ENCODE measurements at regions not wholly inside any gene's neighbourhood (a gene's known extent, or its start where the extent isn't known, plus 50 kb on each side); places are given as distances from the start of the nearest gene placed in this dataset.

DNA sequence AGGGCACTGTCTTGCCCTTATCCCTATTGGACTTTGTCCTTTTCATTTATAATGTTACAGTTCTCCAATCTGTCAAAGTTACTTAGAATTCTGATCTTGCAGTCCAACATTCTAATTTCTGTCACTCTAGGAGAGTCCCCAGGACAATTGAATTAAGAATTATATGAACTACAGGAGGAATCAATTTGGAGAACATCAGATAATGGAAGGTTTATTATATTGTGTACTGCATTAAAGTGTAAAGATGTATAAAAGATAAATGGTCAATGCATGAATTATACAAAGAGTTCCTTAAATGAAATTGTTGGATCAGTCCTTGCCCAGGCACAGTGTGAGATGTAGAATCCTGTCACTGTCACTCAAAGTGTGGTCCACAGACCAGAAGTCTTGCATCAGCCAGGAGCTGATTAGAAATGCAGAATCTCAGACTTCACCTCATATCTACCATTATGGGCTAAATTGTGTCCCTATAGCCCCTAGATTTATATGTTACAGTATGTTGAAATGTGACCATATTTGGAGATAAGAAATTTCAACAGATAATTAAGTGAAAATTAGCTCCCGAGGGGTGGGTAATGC is 145.5 kb downstream of the BTBD3 start:
- TF ChIP-seq EZH2phosphoT487 (IDR thresholded peaks at IDR 0.05; ENCODE audit: borderline replicate concordance, low read length) = no peak
- Histone ChIP-seq H3K4me1 (ENCODE audit: control insufficient read depth, low read length) (no peaks in the 10 kb centered on the region), H3K4me2 (ENCODE audit: low read length) (no peak overlapping the region), H3K79me2 (ENCODE audit: control insufficient read depth, low read length) (no peaks in the 10 kb centered on the region), H3K27me3 (ENCODE audit: control insufficient read depth, low read length) (no peaks in the 10 kb centered on the region), H3K9me2 (replicated peaks; ENCODE audit: control insufficient read depth, low read length) (no peaks in the 10 kb centered on the region), H3K9me3 (ENCODE audit: control insufficient read depth, insufficient read depth, low read length) (peaks cover 11% of the 10 kb centered on the region; the same call in 1 of the 2 replicates), H4K20me1 (ENCODE audit: control insufficient read depth, insufficient read depth, low read depth, low read length) (no peaks in the 10 kb centered on the region), H3K27ac (ENCODE audit: low read depth, low read length) (no peak overlapping the region), H3K36me3 (ENCODE audit: control insufficient read depth, low read length) (no peaks in the 10 kb centered on the region), H3F3A (ENCODE audit: control insufficient read depth, insufficient read depth) (no peaks in the 10 kb centered on the region), H3K4me3 (ENCODE audit: low read length) (no peak overlapping the region)

GRCh38 chr20:12064540-12064939 is 146.8 kb downstream of the BTBD3 start:
- no peak overlapping the region for H3K27ac ChIP-seq (ENCODE audit: low read depth, low read length)
- H3K4me3 ChIP-seq (ENCODE audit: low read length) = no peak overlapping the region
- H3K27me3 ChIP-seq (ENCODE audit: control insufficient read depth, low read length) = no peaks in the 10 kb centered on the region
- H3K9me3 ChIP-seq (ENCODE audit: control insufficient read depth, insufficient read depth, low read length) = peaks cover 11% of the 10 kb centered on the region; the same call in 1 of the 2 replicates
- no peak overlapping the region for H3K4me2 ChIP-seq (ENCODE audit: low read length)
- no peaks in the 10 kb centered on the region for H4K20me1 ChIP-seq (ENCODE audit: control insufficient read depth, insufficient read depth, low read depth, low read length)
- H3K9me2 ChIP-seq (replicated peaks; ENCODE audit: control insufficient read depth, low read length) = no peaks in the 10 kb centered on the region
- no peaks in the 10 kb centered on the region for H3K79me2 ChIP-seq (ENCODE audit: control insufficient read depth, low read length)
- no peaks in the 10 kb centered on the region for H3K36me3 ChIP-seq (ENCODE audit: control insufficient read depth, low read length)
- TF ChIP-seq, protein P1, sequence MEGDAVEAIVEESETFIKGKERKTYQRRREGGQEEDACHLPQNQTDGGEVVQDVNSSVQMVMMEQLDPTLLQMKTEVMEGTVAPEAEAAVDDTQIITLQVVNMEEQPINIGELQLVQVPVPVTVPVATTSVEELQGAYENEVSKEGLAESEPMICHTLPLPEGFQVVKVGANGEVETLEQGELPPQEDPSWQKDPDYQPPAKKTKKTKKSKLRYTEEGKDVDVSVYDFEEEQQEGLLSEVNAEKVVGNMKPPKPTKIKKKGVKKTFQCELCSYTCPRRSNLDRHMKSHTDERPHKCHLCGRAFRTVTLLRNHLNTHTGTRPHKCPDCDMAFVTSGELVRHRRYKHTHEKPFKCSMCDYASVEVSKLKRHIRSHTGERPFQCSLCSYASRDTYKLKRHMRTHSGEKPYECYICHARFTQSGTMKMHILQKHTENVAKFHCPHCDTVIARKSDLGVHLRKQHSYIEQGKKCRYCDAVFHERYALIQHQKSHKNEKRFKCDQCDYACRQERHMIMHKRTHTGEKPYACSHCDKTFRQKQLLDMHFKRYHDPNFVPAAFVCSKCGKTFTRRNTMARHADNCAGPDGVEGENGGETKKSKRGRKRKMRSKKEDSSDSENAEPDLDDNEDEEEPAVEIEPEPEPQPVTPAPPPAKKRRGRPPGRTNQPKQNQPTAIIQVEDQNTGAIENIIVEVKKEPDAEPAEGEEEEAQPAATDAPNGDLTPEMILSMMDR (IDR thresholded peaks at IDR 0.05; ENCODE audit: low read depth, low read length, poor library complexity, severe bottlenecking) = no peak
- TF ChIP-seq EZH2phosphoT487 (IDR thresholded peaks at IDR 0.05; ENCODE audit: borderline replicate concordance, low read length) = no peak
- no peaks in the 10 kb centered on the region for H3F3A ChIP-seq (ENCODE audit: control insufficient read depth, insufficient read depth)
- no peaks in the 10 kb centered on the region for H3K4me1 ChIP-seq (ENCODE audit: control insufficient read depth, low read length)

GRCh38 chr20:12067686-12068085 is 150.0 kb downstream of the BTBD3 start:
- Histone ChIP-seq H4K20me1 (ENCODE audit: control insufficient read depth, insufficient read depth, low read depth, low read length) (no peaks in the 10 kb centered on the region), H3K27ac (ENCODE audit: low read depth, low read length) (no peak overlapping the region), H3K4me3 (ENCODE audit: low read length) (no peak overlapping the region), H3K4me2 (ENCODE audit: low read length) (no peak overlapping the region), H3F3A (ENCODE audit: control insufficient read depth, insufficient read depth) (no peaks in the 10 kb centered on the region), H3K36me3 (ENCODE audit: control insufficient read depth, low read length) (no peaks in the 10 kb centered on the region), H3K4me1 (ENCODE audit: control insufficient read depth, low read length) (no peaks in the 10 kb centered on the region), H3K79me2 (ENCODE audit: control insufficient read depth, low read length) (no peaks in the 10 kb centered on the region), H3K27me3 (ENCODE audit: control insufficient read depth, low read length) (no peaks in the 10 kb centered on the region), H3K9me2 (replicated peaks; ENCODE audit: control insufficient read depth, low read length) (no peaks in the 10 kb centered on the region), H3K9me3 (ENCODE audit: control insufficient read depth, insufficient read depth, low read length) (peaks cover 11% of the 10 kb centered on the region; the same call in 1 of the 2 replicates)
- no peak for TF ChIP-seq EZH2phosphoT487 (IDR thresholded peaks at IDR 0.05; ENCODE audit: borderline replicate concordance, low read length)
- TF ChIP-seq, protein P1 (IDR thresholded peaks at IDR 0.05; ENCODE audit: low read depth, low read length, poor library complexity, severe bottlenecking) = no peak

GRCh38 chr20:12068121-12068520 is 150.4 kb downstream of the BTBD3 start:
- Histone ChIP-seq H3K79me2 (ENCODE audit: control insufficient read depth, low read length) (no peaks in the 10 kb centered on the region), H3K36me3 (ENCODE audit: control insufficient read depth, low read length) (no peaks in the 10 kb centered on the region), H3K4me3 (ENCODE audit: low read length) (no peak overlapping the region), H3F3A (ENCODE audit: control insufficient read depth, insufficient read depth) (no peaks in the 10 kb centered on the region), H4K20me1 (ENCODE audit: control insufficient read depth, insufficient read depth, low read depth, low read length) (no peaks in the 10 kb centered on the region), H3K27ac (ENCODE audit: low read depth, low read length) (no peak overlapping the region), H3K27me3 (ENCODE audit: control insufficient read depth, low read length) (no peaks in the 10 kb centered on the region), H3K9me3 (ENCODE audit: control insufficient read depth, insufficient read depth, low read length) (peaks cover 11% of the 10 kb centered on the region; the same call in 1 of the 2 replicates), H3K9me2 (replicated peaks; ENCODE audit: control insufficient read depth, low read length) (no peaks in the 10 kb centered on the region), H3K4me2 (ENCODE audit: low read length) (no peak overlapping the region), H3K4me1 (ENCODE audit: control insufficient read depth, low read length) (no peaks in the 10 kb centered on the region)
- TF ChIP-seq EZH2phosphoT487 (IDR thresholded peaks at IDR 0.05; ENCODE audit: borderline replicate concordance, low read length) = no peak
- TF ChIP-seq, protein P1 (IDR thresholded peaks at IDR 0.05; ENCODE audit: low read depth, low read length, poor library complexity, severe bottlenecking) = no peak

Data from DOHH2 (cell line).